ENCODE measurements at regions not wholly inside any gene's neighbourhood (a gene's known extent, or its start where the extent isn't known, plus 50 kb on each side); places are given as distances from the start of the nearest gene placed in this dataset.

GRCh38 chr10:14391342-14391741 lies 60.6 kb upstream of the FRMD4A start:
- no peak for DNase-seq

DNA sequence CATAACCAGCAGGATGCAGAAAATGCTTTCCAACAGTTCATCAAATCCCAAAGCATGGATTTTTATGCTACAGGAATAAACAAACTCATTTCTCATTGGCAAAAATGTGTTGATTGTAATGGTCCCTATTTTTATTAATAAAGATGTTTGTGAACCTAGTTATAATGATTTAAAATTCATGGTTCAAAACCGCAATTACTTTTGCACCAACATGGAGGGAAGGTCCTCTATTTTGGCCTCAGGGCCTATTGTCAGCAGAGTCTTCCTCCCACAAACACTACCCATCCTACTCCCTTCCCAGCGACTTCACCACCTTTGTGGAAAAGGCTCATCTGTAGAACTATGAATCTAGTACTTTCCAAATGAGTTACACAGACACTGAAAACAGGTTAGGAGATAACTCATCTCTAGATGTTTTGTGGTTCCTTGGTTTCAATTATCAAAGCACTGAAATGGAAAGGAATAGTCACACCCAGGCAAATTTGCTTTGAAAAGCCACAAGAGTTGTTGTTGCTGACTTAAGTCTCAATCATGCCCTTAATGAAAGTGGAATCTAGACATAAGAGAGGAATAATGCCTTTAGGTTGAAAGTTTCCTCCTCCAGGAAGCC lies 59.4 kb upstream of the FRMD4A start:
- DNase-seq, result no peak

DNA sequence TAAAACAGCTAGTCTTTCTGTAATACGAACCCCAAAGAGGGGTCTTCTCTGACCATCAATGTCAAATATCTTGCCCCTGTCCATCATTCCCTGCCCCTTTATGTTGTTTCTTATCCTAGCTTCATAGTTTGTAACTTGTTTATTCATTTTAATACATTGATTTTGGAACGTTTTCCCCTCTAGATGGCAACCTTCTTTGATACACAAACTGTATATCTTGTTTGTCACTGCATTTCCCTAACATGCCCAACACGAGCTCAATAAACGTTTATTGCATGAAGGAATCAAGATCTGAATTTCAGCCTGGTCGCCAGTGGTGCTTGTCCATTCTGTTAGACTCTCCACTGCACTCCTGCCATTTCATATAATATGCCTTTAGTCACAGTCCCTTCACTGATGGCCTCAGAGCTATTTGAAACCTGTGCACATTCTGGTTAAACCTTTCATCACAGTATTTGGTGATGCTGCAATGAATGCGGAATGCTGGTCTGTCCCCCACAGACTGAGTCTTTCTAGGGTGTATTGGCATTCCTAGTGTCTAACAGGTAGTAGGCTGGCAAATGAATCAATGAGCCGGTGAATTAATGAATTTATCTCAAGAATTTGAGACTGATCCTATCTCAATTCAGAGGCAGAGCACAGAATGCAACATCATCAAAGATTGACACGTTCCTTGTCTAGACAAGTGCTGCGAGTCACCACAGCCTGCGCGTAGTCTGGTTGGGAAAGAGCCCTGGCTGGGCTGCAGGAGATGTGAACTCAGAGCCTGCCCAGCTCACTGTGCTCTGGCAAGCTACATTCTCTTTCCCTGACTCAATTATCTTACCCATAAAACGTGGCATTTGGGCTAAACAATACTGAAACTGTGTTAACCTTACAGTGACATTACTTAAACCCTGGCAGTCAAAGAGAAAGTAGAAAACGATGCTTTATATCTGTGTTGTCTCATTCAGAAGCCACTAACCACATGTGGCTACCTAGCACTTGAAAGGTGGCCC lies 55.2 kb upstream of the FRMD4A start:
- DNase-seq, result no peak

- no peak for DNase-seq
These were observed 54.2 kb upstream of the FRMD4A start for GRCh38 chr10:14384915-14385314.

- no peak for DNase-seq
These were observed 53.5 kb upstream of the FRMD4A start for GRCh38 chr10:14384116-14384730.

DNA sequence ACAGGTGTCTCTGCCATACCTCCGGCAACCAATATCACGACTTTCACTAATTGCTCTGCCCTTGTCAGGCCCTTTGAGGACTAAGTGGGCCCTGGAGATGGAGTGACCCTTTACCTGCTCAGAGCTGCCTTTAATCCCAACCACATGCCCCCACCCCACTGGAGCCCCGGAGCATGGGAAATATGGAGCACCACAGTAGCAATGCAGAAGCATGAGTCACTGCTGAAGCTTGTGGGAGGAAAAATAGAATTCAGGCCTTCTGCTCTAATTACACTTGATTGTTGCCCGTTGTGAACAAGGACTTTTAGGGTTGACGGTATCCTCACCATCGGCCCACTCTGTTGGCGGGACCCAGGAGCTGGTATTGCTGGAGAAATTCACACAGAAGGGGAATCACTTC lies 52.5 kb upstream of the FRMD4A start:
- no peak for DNase-seq

DNA sequence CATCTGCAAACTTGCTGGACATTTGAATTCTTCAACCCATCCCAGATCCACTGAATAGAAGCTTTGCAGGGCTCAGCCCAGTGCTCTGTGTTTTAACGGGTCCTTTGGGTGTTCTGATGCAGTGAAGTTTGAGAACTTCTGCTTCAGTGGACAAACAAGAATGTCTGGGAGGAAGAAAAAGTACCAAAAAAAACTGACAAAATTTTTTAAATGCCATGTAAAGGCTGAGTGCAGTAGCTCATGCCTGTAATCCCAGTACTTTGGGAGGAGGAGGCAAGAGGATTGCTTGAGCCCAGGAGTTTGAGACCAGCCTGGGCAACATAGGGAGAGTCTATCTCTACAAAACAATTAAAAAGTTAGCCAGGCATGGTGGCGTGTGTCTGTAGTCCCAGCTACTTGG lies 51.8 kb upstream of the FRMD4A start:
- no peak for DNase-seq

GRCh38 chr10:14382022-14382421 lies 51.3 kb upstream of the FRMD4A start:
- no peak for DNase-seq

DNA sequence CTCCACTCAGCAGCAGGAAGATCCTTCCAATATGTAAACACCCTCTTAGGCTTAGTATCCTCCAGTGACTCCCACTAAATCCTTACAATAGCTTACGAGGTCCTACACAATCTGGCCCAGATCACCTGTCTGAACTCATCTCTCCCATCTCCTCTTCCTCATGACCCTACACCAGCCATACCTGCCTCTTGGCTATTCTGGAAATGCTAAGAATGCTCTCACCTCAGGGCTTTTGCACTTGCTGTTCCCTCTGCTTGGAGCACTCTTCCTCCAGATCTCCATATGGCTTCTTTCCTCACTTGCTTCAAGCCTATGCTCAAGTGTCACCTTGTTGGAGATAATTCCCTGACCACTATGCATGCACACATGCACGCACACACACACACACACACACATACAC lies 50.8 kb upstream of the FRMD4A start:
- DNase-seq, result no peak

DNA sequence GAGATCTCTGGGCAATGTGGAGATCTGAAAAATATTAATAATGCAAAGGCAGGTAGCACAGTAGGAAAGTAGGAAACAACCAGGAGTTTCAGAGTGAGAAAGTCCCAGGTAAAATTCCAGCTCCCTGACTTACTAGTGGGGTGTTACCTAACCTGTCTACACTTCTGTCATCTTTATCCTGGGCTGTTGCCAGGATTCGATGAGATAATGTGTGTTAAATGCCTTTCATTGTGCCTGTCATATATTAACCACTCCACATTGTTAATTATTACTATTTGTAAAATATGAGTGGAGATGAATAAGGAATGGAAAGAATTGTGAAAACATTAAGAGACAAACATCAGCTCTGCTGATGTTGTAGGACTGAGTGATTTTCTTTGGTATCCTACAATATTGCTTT lies 50.0 kb upstream of the FRMD4A start:
- DNase-seq, result no peak
